Adipocyte (in vitro differentiated cells): ENCODE measurements at regions not wholly inside any gene's neighbourhood (a gene's known extent, or its start where the extent isn't known, plus 50 kb on each side); places are given as distances from the start of the nearest gene placed in this dataset.

Experiments used
- DNase-seq: peaks from one replicate; pipeline ENCODE4 v3.0.0-alpha.2; 2015; ENCODE audit warnings: low read depth
- H3K27me3 ChIP-seq: replicated peaks from 2 replicates; pipeline ENCODE4 v1.7.0; 2013; ENCODE audit warnings: mild to moderate bottlenecking, low read length, moderate library complexity; ENCODE audit not compliant: control insufficient read depth, insufficient read depth
- H3K36me3 ChIP-seq: 2 replicates; pipeline ENCODE4 v1.7.0; 2013; ENCODE audit warnings: low read length, mild to moderate bottlenecking, moderate library complexity; ENCODE audit not compliant: control insufficient read depth, insufficient read depth, severe bottlenecking
- H3K4me1 ChIP-seq: 2 replicates; pipeline ENCODE4 v1.7.0; 2013; ENCODE audit warnings: mild to moderate bottlenecking, low read length, moderate library complexity; ENCODE audit not compliant: control insufficient read depth, insufficient read depth
- H3K4me3 ChIP-seq: 2 replicates; pipeline ENCODE4 v1.7.0; 2013; ENCODE audit warnings: mild to moderate bottlenecking, low read length, moderate library complexity
- H3K9ac ChIP-seq: 2 replicates; pipeline ENCODE4 v1.7.0; 2013; ENCODE audit warnings: mild to moderate bottlenecking, low read length, moderate library complexity
- H3K9me3 ChIP-seq: 2 replicates; pipeline ENCODE4 v1.7.0; 2013; ENCODE audit warnings: mild to moderate bottlenecking, low read length, moderate library complexity; ENCODE audit not compliant: control insufficient read depth

GRCh38 chr12:124493809-124494750, 73.3 kb downstream of the NCOR2 start:
- peaks cover 37% of the 10 kb centered on the region for H3K4me1 ChIP-seq
- H3K4me3 ChIP-seq, result no peak overlapping the region
- H3K36me3 ChIP-seq, result peaks cover 8% of the 10 kb centered on the region
- H3K9ac ChIP-seq, result no peak overlapping the region
- no peaks in the 10 kb centered on the region for H3K9me3 ChIP-seq
- no peak for DNase-seq
- H3K27me3 ChIP-seq, result no peaks in the 10 kb centered on the region

GRCh38 chr12:124492879-124493808, 74.3 kb downstream of the NCOR2 start:
- Histone ChIP-seq H3K27me3 (no peaks in the 10 kb centered on the region), H3K4me3 (no peak overlapping the region), H3K36me3 (peaks cover 8% of the 10 kb centered on the region)

GRCh38 chr12:124491856-124492420, 75.5 kb downstream of the NCOR2 start:
- no peak for DNase-seq
- no peak overlapping the region for H3K4me3 ChIP-seq

More at GRCh38 chr12:124492879-124493808, 74.3 kb downstream of the NCOR2 start:
- no peaks in the 10 kb centered on the region for H3K9me3 ChIP-seq
- H3K9ac ChIP-seq, result no peak overlapping the region
- H3K4me1 ChIP-seq, result peaks cover 28% of the 10 kb centered on the region
- no peak for DNase-seq

GRCh38 chr12:124491310-124491709, 76.1 kb downstream of the NCOR2 start:
- Histone ChIP-seq H3K27me3 (no peaks in the 10 kb centered on the region), H3K4me1 (peaks cover 12% of the 10 kb centered on the region), H3K9ac (no peak overlapping the region), H3K9me3 (no peaks in the 10 kb centered on the region), H3K36me3 (peaks cover 8% of the 10 kb centered on the region), H3K4me3 (no peak overlapping the region)
- DNase-seq, result no peak

More at GRCh38 chr12:124491856-124492420, 75.5 kb downstream of the NCOR2 start:
- no peak overlapping the region for H3K9ac ChIP-seq
- H3K27me3 ChIP-seq, result no peaks in the 10 kb centered on the region
- peaks cover 16% of the 10 kb centered on the region for H3K4me1 ChIP-seq
- H3K36me3 ChIP-seq, result peaks cover 8% of the 10 kb centered on the region
- H3K9me3 ChIP-seq, result no peaks in the 10 kb centered on the region

GRCh38 chr12:124490584-124491305, 76.7 kb downstream of the NCOR2 start:
- no peaks in the 10 kb centered on the region for H3K9me3 ChIP-seq
- H3K36me3 ChIP-seq, result peaks cover 8% of the 10 kb centered on the region
- H3K4me3 ChIP-seq, result no peak overlapping the region
- DNase-seq, result no peak
- H3K9ac ChIP-seq, result no peak overlapping the region
- H3K4me1 ChIP-seq, result peaks cover 12% of the 10 kb centered on the region
- H3K27me3 ChIP-seq, result no peaks in the 10 kb centered on the region

GRCh38 chr12:124489915-124490583, 77.4 kb downstream of the NCOR2 start:
- H3K9me3 ChIP-seq, result no peaks in the 10 kb centered on the region
- no peak overlapping the region for H3K9ac ChIP-seq
- peaks cover 13% of the 10 kb centered on the region for H3K36me3 ChIP-seq
- peaks cover 12% of the 10 kb centered on the region for H3K4me1 ChIP-seq
- no peaks in the 10 kb centered on the region for H3K27me3 ChIP-seq
- H3K4me3 ChIP-seq, result no peak overlapping the region
- no peak for DNase-seq

GRCh38 chr12:124489220-124489619, 78.2 kb downstream of the NCOR2 start:
- DNase-seq, result no peak
- H3K36me3 ChIP-seq, result peaks cover 7% of the 10 kb centered on the region

GRCh38 chr12:124488520-124488919, 78.9 kb downstream of the NCOR2 start:
- peaks cover 12% of the 10 kb centered on the region for H3K4me1 ChIP-seq
- H3K36me3 ChIP-seq, result peaks cover 8% of the 10 kb centered on the region
- DNase-seq, result no peak
- H3K9ac ChIP-seq, result no peak overlapping the region
- no peaks in the 10 kb centered on the region for H3K9me3 ChIP-seq
- no peaks in the 10 kb centered on the region for H3K27me3 ChIP-seq
- H3K4me3 ChIP-seq, result no peak overlapping the region

More at GRCh38 chr12:124489220-124489619, 78.2 kb downstream of the NCOR2 start:
- no peaks in the 10 kb centered on the region for H3K27me3 ChIP-seq
- H3K4me3 ChIP-seq, result no peak overlapping the region
- H3K9me3 ChIP-seq, result no peaks in the 10 kb centered on the region
- H3K9ac ChIP-seq, result no peak overlapping the region
- peaks cover 12% of the 10 kb centered on the region for H3K4me1 ChIP-seq

GRCh38 chr12:124487834-124488165, 79.6 kb downstream of the NCOR2 start:
- DNase-seq, result no peak
- no peaks in the 10 kb centered on the region for H3K9me3 ChIP-seq
- peaks cover 12% of the 10 kb centered on the region for H3K4me1 ChIP-seq
- no peak overlapping the region for H3K4me3 ChIP-seq
- peaks cover 14% of the 10 kb centered on the region for H3K36me3 ChIP-seq
- no peak overlapping the region for H3K9ac ChIP-seq
- no peaks in the 10 kb centered on the region for H3K27me3 ChIP-seq

GRCh38 chr12:124487066-124487833, 80.2 kb downstream of the NCOR2 start:
- H3K9ac ChIP-seq, result no peak overlapping the region

More at GRCh38 chr12:124487066-124487833, 80.2 kb downstream of the NCOR2 start:
- H3K27me3 ChIP-seq, result no peaks in the 10 kb centered on the region
- no peaks in the 10 kb centered on the region for H3K9me3 ChIP-seq
- H3K4me3 ChIP-seq, result no peak overlapping the region
- peaks cover 12% of the 10 kb centered on the region for H3K4me1 ChIP-seq
- no peak for DNase-seq
- peaks cover 20% of the 10 kb centered on the region for H3K36me3 ChIP-seq
